B cell (primary cell): ENCODE measurements at regions not wholly inside any gene's neighbourhood (a gene's known extent, or its start where the extent isn't known, plus 50 kb on each side); places are given as distances from the start of the nearest gene placed in this dataset.

Source experiments
- ATAC-seq: fragments of 200-7000 bp; cut with Tn5 transposase; one replicate; pipeline ENCODE4 v1.10.0; 2021; ENCODE audit warnings: low read depth, mild to moderate bottlenecking, moderate number of reproducible peaks, moderate library complexity
- CTCF ChIA-PET: fragments of 350-600 bp; sonication (Branson Sonifier 250); formaldehyde crosslinking; loops from one replicate; lab custom pipeline; 2021; ENCODE audit warnings: antibody characterized with exemption, inconsistent platforms; lab: Charles Lee
- POLR2A ChIA-PET: fragments of 350-600 bp; sonication (Branson Sonifier 250); formaldehyde crosslinking; loops from one replicate; lab custom pipeline; 2021; ENCODE audit warnings: antibody characterized with exemption; lab: Charles Lee
- DNase-seq: peaks from one replicate; pipeline ENCODE4 v3.0.0; 2013
- H2AFZ ChIP-seq: 2 replicates; pipeline ENCODE4 v1.6.1; 2012; ENCODE audit warnings: mild to moderate bottlenecking, low read depth, low read length; ENCODE audit not compliant: insufficient read depth, poor library complexity, severe bottlenecking
- H3K27ac ChIP-seq, 2 donors: 1 replicate in 1 of 2; 2 replicates in 1 of 2; pipeline ENCODE4 v1.5.1; 2012 to 2013; ENCODE audit warnings: low read length in 2 of 2, mild to moderate bottlenecking in 2 of 2, moderate library complexity in 1 of 2
- H3K27me3 ChIP-seq, 4 experiments: fragments of 200-600 bp in 1 of 4; sonication (generic) in 1 of 4; replicated peaks in 1 of 4; 1 replicate in 2 of 4; 2 replicates in 2 of 4; pipeline versions ENCODE4 v1.6.1 to v1.7.0; 2013 to 2016; ENCODE audit warnings: low read length in 3 of 4, mild to moderate bottlenecking in 2 of 4, mixed read lengths in 1 of 4, moderate library complexity in 1 of 4; ENCODE audit not compliant: insufficient read depth in 4 of 4, control insufficient read depth in 3 of 4; ENCODE audit errors: control extremely low read depth in 1 of 4
- H3K36me3 ChIP-seq, 2 experiments: replicated peaks in 1 of 2; 1 replicate in 1 of 2; 2 replicates in 1 of 2; pipeline versions ENCODE4 v1.6.1 to v1.7.1; 2013; ENCODE audit warnings: low read length in 1 of 2; ENCODE audit not compliant: insufficient read depth in 2 of 2, control insufficient read depth in 1 of 2; ENCODE audit errors: control extremely low read depth in 1 of 2, extremely low read depth in 1 of 2
- H3K4me1 ChIP-seq, 2 donors: fragments of 200-600 bp in 1 of 2; sonication (generic) in 1 of 2; 1 replicate in 1 of 2; 2 replicates in 1 of 2; pipeline versions ENCODE4 v1.5.1 to v1.6.1; 2013 to 2017; ENCODE audit warnings: low read length in 2 of 2; ENCODE audit not compliant: control insufficient read depth in 2 of 2, insufficient read depth in 2 of 2
- H3K4me2 ChIP-seq: replicated peaks from 2 replicates; pipeline ENCODE3; 2012; ENCODE audit warnings: mild to moderate bottlenecking, low read depth, low read length; ENCODE audit not compliant: poor library complexity, severe bottlenecking
- H3K4me3 ChIP-seq, 5 experiments: fragments of 200-600 bp in 1 of 5; sonication (generic) in 1 of 5; 1 replicate in 3 of 5; 2 replicates in 2 of 5; pipeline versions ENCODE4 v1.5.1 to v1.7.0; 2011 to 2016; ENCODE audit warnings: low read length in 4 of 5, mild to moderate bottlenecking in 4 of 5, low read depth in 2 of 5, control low read depth in 1 of 5, moderate library complexity in 1 of 5; ENCODE audit not compliant: insufficient read depth in 1 of 5; ENCODE audit errors: control extremely low read depth in 1 of 5, extremely low read depth in 1 of 5
- H3K79me2 ChIP-seq: fragments of 200-600 bp; sonication (generic); one replicate; pipeline ENCODE4 v1.6.0; 2016; ENCODE audit warnings: low read length; ENCODE audit not compliant: control insufficient read depth, insufficient read depth
- H3K9ac ChIP-seq: fragments of 200-600 bp; sonication (generic); 2 replicates; pipeline ENCODE4 v1.6.1; 2017; ENCODE audit warnings: mild to moderate bottlenecking, low read length, moderate library complexity
- H3K9me3 ChIP-seq, 3 donors: one replicate each; pipeline versions ENCODE4 v1.6.1 to v1.7.1; 2013; ENCODE audit warnings: low read length in 2 of 3; ENCODE audit not compliant: control insufficient read depth in 2 of 3, insufficient read depth in 1 of 3; ENCODE audit errors: control extremely low read depth in 1 of 3
- H4K20me1 ChIP-seq: 2 replicates; pipeline ENCODE4 v1.6.0; 2012; ENCODE audit warnings: mild to moderate bottlenecking, low read length; ENCODE audit not compliant: insufficient read depth, control insufficient read depth, poor library complexity, severe bottlenecking
- H3K27ac Mint-ChIP-seq: one replicate; pipeline ENCODE4 v1.8.0; 2021; ENCODE audit warnings: mixed read lengths
- H3K27me3 Mint-ChIP-seq: one replicate; pipeline ENCODE4 v1.8.0; 2021; ENCODE audit warnings: mixed read lengths
- H3K4me1 Mint-ChIP-seq: one replicate; pipeline ENCODE4 v1.8.0; 2021; ENCODE audit warnings: mixed read lengths
- H3K4me3 Mint-ChIP-seq: one replicate; pipeline ENCODE4 v1.8.0; 2021; ENCODE audit warnings: mixed read lengths
- H3K9me3 Mint-ChIP-seq: one replicate; pipeline ENCODE4 v1.8.0; 2022; ENCODE audit warnings: mixed read lengths; ENCODE audit not compliant: insufficient read depth
- CTCF ChIP-seq: fragments of 200-600 bp; IDR thresholded peaks from one replicate; pipeline ENCODE4 v1.8.0; 2022; ENCODE audit warnings: antibody characterized with exemption, mild to moderate bottlenecking
- EZH2 ChIP-seq: IDR thresholded peaks from 2 replicates; pipeline ENCODE4 v1.6.1; 2012; ENCODE audit warnings: borderline replicate concordance, low read depth, mild to moderate bottlenecking, moderate library complexity, low read length; ENCODE audit not compliant: insufficient read depth, poor library complexity, severe bottlenecking
- WGBS: methylation state at CpG from one replicate; pipeline ENCODE4 v1.1.5; 2013; ENCODE audit warnings: missing lambda C conversion rate; ENCODE audit not compliant: insufficient coverage; 5-methylcytosine and 5-hydroxymethylcytosine counted together
- intact Hi-C: fragments of 100-400 bp; cut with micrococcal nuclease; formaldehyde crosslinking; loops from one replicate; pipeline ENCODE4 v1.10.0; 2022

- no peak overlapping the region for H3K27ac Mint-ChIP-seq
Measured at GRCh38 chr11:37630866-37631265, 1032.8 kb upstream of the RAG2 start.

GRCh38 chr11:37623778-37624177 is 1025.7 kb upstream of the RAG2 start:
- DNase-seq (no peak), ATAC-seq (no peak)
- no peak overlapping the region for H2AFZ ChIP-seq
- no peaks in the 10 kb centered on the region for H3K79me2 ChIP-seq
- H3K4me1 ChIP-seq = no peaks in the 10 kb centered on the region
- intact Hi-C loops = no loop called here
- no peak overlapping the region for H3K4me3 ChIP-seq
- Mint-ChIP-seq H3K27ac (no peak overlapping the region), H3K27me3 (no peaks in the 10 kb centered on the region), H3K4me3 (no peak overlapping the region), H3K9me3 (peaks cover under 1% of the 10 kb centered on the region), H3K4me1 (no peaks in the 10 kb centered on the region)
- TF ChIP-seq EZH2 (no peak), CTCF (no peak)
- no CpG with 5 or more reads among the region's 3 CpGs for WGBS
- H3K4me2 ChIP-seq = no peak overlapping the region
- no peak overlapping the region for H3K27ac ChIP-seq
- H3K27me3 ChIP-seq = no peaks in the 10 kb centered on the region
- H3K9me3 ChIP-seq = peaks cover 0 to 1% (median 0%) of the 10 kb centered on the region in 3 donors
- ChIA-PET CTCF (no interaction called here), POLR2A (no interaction called here)
- H3K9ac ChIP-seq = no peak overlapping the region
- H3K36me3 ChIP-seq = no peaks in the 10 kb centered on the region
- H4K20me1 ChIP-seq = no peaks in the 10 kb centered on the region

More at GRCh38 chr11:37630866-37631265, 1032.8 kb upstream of the RAG2 start:
- Mint-ChIP-seq H3K27me3 (no peaks in the 10 kb centered on the region), H3K4me1 (no peaks in the 10 kb centered on the region), H3K4me3 (no peak overlapping the region), H3K9me3 (peaks cover 8% of the 10 kb centered on the region)
- CTCF ChIA-PET = no interaction called here
- Histone ChIP-seq H3K4me1 (no peaks in the 10 kb centered on the region), H3K27ac (no peak overlapping the region), H3K4me2 (no peak overlapping the region), H4K20me1 (no peaks in the 10 kb centered on the region), H3K27me3 (no peaks in the 10 kb centered on the region), H3K9ac (no peak overlapping the region), H3K79me2 (no peaks in the 10 kb centered on the region), H2AFZ (no peak overlapping the region), H3K9me3 (peaks cover 0 to 1% (median 0%) of the 10 kb centered on the region in 3 donors), H3K4me3 (no peak overlapping the region), H3K36me3 (no peaks in the 10 kb centered on the region)
- WGBS = no CpG with 5 or more reads among the region's 1 CpG
- no peak for TF ChIP-seq CTCF
- no peak for TF ChIP-seq EZH2
- POLR2A ChIA-PET = no interaction called here
- intact Hi-C loops = no loop called here
- no peak for ATAC-seq
- DNase-seq = no peak
